Neural cell (in vitro differentiated cells): ENCODE measurements at regions not wholly inside any gene's neighbourhood (a gene's known extent, or its start where the extent isn't known, plus 50 kb on each side); places are given as distances from the start of the nearest gene placed in this dataset.

Experiments
- EP300 ChIP-seq: fragments of 450-650 bp; conservative IDR thresholded peaks from 2 replicates; pipeline ENCODE4 v1.6.1; 2014; ENCODE audit warnings: antibody characterized with exemption, mild to moderate bottlenecking, moderate library complexity; ENCODE audit not compliant: poor library complexity, severe bottlenecking
- EZH2 ChIP-seq: fragments of 200-600, 300-800 bp; shearing (Covaris generic), sonication (generic); IDR thresholded peaks from 2 replicates; pipeline ENCODE4 v1.6.1; 2014; ENCODE audit warnings: antibody characterized with exemption, low read length, borderline replicate concordance, mild to moderate bottlenecking; ENCODE audit not compliant: insufficient read depth, poor library complexity, severe bottlenecking
- RAD21 ChIP-seq: fragments of 450-650 bp; conservative IDR thresholded peaks from 2 replicates; pipeline ENCODE4 v1.6.1; 2014; ENCODE audit warnings: antibody characterized with exemption, mild to moderate bottlenecking, moderate library complexity
- TF ChIP-seq, protein P1 (sequence below): fragments of 450-650 bp; IDR thresholded peaks from 2 replicates; pipeline ENCODE4 v1.5.1; 2014; ENCODE audit warnings: antibody characterized with exemption, mild to moderate bottlenecking, moderate library complexity; ENCODE audit not compliant: poor library complexity, severe bottlenecking

GRCh38 chr15:59905176-59905575 is 98.9 kb upstream of the FOXB1 start:
- TF ChIP-seq, protein P1, sequence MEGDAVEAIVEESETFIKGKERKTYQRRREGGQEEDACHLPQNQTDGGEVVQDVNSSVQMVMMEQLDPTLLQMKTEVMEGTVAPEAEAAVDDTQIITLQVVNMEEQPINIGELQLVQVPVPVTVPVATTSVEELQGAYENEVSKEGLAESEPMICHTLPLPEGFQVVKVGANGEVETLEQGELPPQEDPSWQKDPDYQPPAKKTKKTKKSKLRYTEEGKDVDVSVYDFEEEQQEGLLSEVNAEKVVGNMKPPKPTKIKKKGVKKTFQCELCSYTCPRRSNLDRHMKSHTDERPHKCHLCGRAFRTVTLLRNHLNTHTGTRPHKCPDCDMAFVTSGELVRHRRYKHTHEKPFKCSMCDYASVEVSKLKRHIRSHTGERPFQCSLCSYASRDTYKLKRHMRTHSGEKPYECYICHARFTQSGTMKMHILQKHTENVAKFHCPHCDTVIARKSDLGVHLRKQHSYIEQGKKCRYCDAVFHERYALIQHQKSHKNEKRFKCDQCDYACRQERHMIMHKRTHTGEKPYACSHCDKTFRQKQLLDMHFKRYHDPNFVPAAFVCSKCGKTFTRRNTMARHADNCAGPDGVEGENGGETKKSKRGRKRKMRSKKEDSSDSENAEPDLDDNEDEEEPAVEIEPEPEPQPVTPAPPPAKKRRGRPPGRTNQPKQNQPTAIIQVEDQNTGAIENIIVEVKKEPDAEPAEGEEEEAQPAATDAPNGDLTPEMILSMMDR, result no peak
- no peak for TF ChIP-seq EP300
- no peak for TF ChIP-seq RAD21
- no peak for TF ChIP-seq EZH2
